A673 (cell line): ENCODE measurements at regions not wholly inside any gene's neighbourhood (a gene's known extent, or its start where the extent isn't known, plus 50 kb on each side); places are given as distances from the start of the nearest gene placed in this dataset.
"Not testable (repeated sequence)": the region's sequence is repeated elsewhere in the genome, so short reads cannot be mapped to it uniquely, and the experiment has no call there.

ENCODE experiments used
- BruUV-seq: library from RNA; stranded (reverse); fragments of 400-500 nt; replicated peaks from 2 replicates; lab custom pipeline; 2021; lab: Mats Ljungman, UMichigan
- CTCF ChIA-PET: fragments of 300-600 bp; sonication (Branson Sonifier 250); formaldehyde crosslinking; loops from one replicate; lab custom pipeline; 2022; ENCODE audit warnings: antibody characterized with exemption; lab: Charles Lee
- POLR2A ChIA-PET: fragments of 300-600 bp; sonication (Branson Sonifier 250); formaldehyde crosslinking; loops from one replicate; lab custom pipeline; 2022; ENCODE audit warnings: antibody characterized with exemption; ENCODE audit not compliant: low non-redundant PET; lab: Charles Lee
- DNase-seq: peaks from one replicate; pipeline ENCODE4 v3.0.0-alpha.2; 2015; ENCODE audit warnings: low spot score
- H3K27ac ChIP-seq: fragments of 200-600 bp; sonication (generic); 2 replicates; pipeline ENCODE4 v1.5.1; 2016; ENCODE audit warnings: mixed run types, low read depth, mild to moderate bottlenecking, mixed read lengths, antibody characterized with exemption, low read length; ENCODE audit not compliant: poor library complexity, severe bottlenecking
- H3K27me3 ChIP-seq: fragments of 200-600 bp; sonication (generic); replicated peaks from 2 replicates; pipeline ENCODE4 v1.6.1; 2017; ENCODE audit warnings: mixed run types, low read depth, mild to moderate bottlenecking, mixed read lengths, antibody characterized with exemption, low read length; ENCODE audit not compliant: insufficient read depth, poor library complexity
- H3K36me3 ChIP-seq: fragments of 200-600 bp; sonication (generic); 2 replicates; pipeline ENCODE4 v1.6.1; 2016; ENCODE audit warnings: mixed run types, mild to moderate bottlenecking, mixed read lengths, antibody characterized with exemption, low read length; ENCODE audit not compliant: insufficient read depth, poor library complexity, severe bottlenecking
- H3K4me1 ChIP-seq: fragments of 200-600 bp; sonication (generic); 2 replicates; pipeline ENCODE4 v1.6.1; 2017; ENCODE audit warnings: mixed run types, mild to moderate bottlenecking, mixed read lengths, antibody characterized with exemption, low read length; ENCODE audit not compliant: insufficient read depth, poor library complexity, severe bottlenecking
- H3K4me3 ChIP-seq: fragments of 200-600 bp; sonication (generic); 2 replicates; pipeline ENCODE4 v1.5.1; 2016; ENCODE audit warnings: low read depth, mixed run types, mild to moderate bottlenecking, mixed read lengths, low read length; ENCODE audit not compliant: poor library complexity, severe bottlenecking
- H3K9me3 ChIP-seq: fragments of 200-600 bp; sonication (generic); 2 replicates; pipeline ENCODE4 v1.6.1; 2016; ENCODE audit warnings: mixed run types, low read depth, mild to moderate bottlenecking, mixed read lengths, antibody characterized with exemption, low read length; ENCODE audit not compliant: poor library complexity, severe bottlenecking
- EZH2 ChIP-seq: fragments of 200-600 bp; sonication (generic); IDR thresholded peaks from 2 replicates; pipeline ENCODE4 v1.6.1; 2017; ENCODE audit warnings: borderline replicate concordance, low read depth, mild to moderate bottlenecking, mixed read lengths, antibody characterized with exemption, low read length; ENCODE audit not compliant: poor library complexity, severe bottlenecking
- intact Hi-C: fragments of 100-400 bp; cut with micrococcal nuclease; formaldehyde crosslinking; loops from one replicate; pipeline ENCODE4 v1.10.0; 2022; ENCODE audit not compliant: unreplicated experiment
- TF ChIP-seq, protein P1 (sequence below): fragments of 300-800, 200-600 bp; sonication (generic); conservative IDR thresholded peaks from 2 replicates; pipeline ENCODE4 v1.5.1; 2017; ENCODE audit warnings: low read depth, mild to moderate bottlenecking, antibody characterized with exemption, low read length, moderate library complexity, mixed read lengths

GRCh38 chr2:113365290-113365689, 72.2 kb upstream of the ZNG1B start:
- intact Hi-C loops, H3K27ac ChIP-seq: not testable (repeated sequence)

DNA sequence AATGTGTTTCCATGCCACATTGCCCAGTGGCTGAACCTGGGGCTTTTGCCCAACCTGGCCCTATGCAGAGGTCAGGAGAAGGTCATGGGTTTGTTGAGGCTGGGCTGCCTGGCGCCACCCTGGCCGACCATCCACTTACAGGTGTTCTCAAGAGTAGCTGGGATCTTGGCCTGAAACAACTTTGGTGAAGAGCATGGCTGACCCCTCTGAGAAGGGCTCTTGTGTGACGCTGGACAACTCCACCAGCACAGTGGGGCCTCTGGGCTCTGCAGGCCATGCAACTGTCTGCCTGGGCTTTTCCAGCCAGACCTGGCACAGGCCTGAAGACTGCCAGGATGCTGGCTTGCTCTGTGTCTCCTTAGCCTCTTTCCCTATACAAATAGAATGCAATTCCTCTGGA, 76.4 kb upstream of the ZNG1B start:
- no peaks in the 10 kb centered on the region for H3K27me3 ChIP-seq
- no TSS peak for BruUV-seq
- H3K4me3 ChIP-seq, result no peak overlapping the region
- no peak overlapping the region for H3K27ac ChIP-seq
- DNase-seq, result no peak
- H3K9me3 ChIP-seq, result no peaks in the 10 kb centered on the region
- ChIA-PET POLR2A (no interaction called here), CTCF (no interaction called here)
- H3K36me3 ChIP-seq, result no peaks in the 10 kb centered on the region
- intact Hi-C loops, result no loop called here
- H3K4me1 ChIP-seq, result no peaks in the 10 kb centered on the region
- no peak for TF ChIP-seq EZH2
- TF ChIP-seq, protein P1, sequence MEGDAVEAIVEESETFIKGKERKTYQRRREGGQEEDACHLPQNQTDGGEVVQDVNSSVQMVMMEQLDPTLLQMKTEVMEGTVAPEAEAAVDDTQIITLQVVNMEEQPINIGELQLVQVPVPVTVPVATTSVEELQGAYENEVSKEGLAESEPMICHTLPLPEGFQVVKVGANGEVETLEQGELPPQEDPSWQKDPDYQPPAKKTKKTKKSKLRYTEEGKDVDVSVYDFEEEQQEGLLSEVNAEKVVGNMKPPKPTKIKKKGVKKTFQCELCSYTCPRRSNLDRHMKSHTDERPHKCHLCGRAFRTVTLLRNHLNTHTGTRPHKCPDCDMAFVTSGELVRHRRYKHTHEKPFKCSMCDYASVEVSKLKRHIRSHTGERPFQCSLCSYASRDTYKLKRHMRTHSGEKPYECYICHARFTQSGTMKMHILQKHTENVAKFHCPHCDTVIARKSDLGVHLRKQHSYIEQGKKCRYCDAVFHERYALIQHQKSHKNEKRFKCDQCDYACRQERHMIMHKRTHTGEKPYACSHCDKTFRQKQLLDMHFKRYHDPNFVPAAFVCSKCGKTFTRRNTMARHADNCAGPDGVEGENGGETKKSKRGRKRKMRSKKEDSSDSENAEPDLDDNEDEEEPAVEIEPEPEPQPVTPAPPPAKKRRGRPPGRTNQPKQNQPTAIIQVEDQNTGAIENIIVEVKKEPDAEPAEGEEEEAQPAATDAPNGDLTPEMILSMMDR, result no peak

More at GRCh38 chr2:113365290-113365689, 72.2 kb upstream of the ZNG1B start:
- BruUV-seq, DNase-seq, H3K36me3 ChIP-seq, POLR2A ChIA-PET, CTCF ChIA-PET, H3K9me3 ChIP-seq, H3K27me3 ChIP-seq, H3K4me1 ChIP-seq, H3K4me3 ChIP-seq: not testable (repeated sequence)

- CTCF ChIA-PET, result no interaction called here
- DNase-seq, result no peak
- no TSS peak for BruUV-seq
- POLR2A ChIA-PET, result no interaction called here
- H3K4me3 ChIP-seq, result no peak overlapping the region
- no peaks in the 10 kb centered on the region for H3K27me3 ChIP-seq
- no peak overlapping the region for H3K27ac ChIP-seq
- no peaks in the 10 kb centered on the region for H3K9me3 ChIP-seq
- H3K4me1 ChIP-seq, result no peaks in the 10 kb centered on the region
- no peaks in the 10 kb centered on the region for H3K36me3 ChIP-seq
- intact Hi-C loops, result no loop called here
- TF ChIP-seq, protein P1, result no peak
- TF ChIP-seq EZH2, result no peak
These were observed 78.3 kb upstream of the PAX8 start for GRCh38 chr2:113357071-113357470.

GRCh38 chr2:113356284-113356683, 77.6 kb upstream of the PAX8 start:
- CTCF ChIA-PET, intact Hi-C loops, BruUV-seq: not testable (repeated sequence)

GRCh38 chr2:113355339-113356015, 76.8 kb upstream of the PAX8 start:
- POLR2A ChIA-PET, intact Hi-C loops, H3K4me3 ChIP-seq, CTCF ChIA-PET, H3K27me3 ChIP-seq, DNase-seq, H3K27ac ChIP-seq, BruUV-seq, H3K4me1 ChIP-seq, H3K9me3 ChIP-seq, H3K36me3 ChIP-seq: not testable (repeated sequence)

More at GRCh38 chr2:113356284-113356683, 77.6 kb upstream of the PAX8 start:
- H3K9me3 ChIP-seq, H3K36me3 ChIP-seq, DNase-seq, H3K4me1 ChIP-seq, H3K27ac ChIP-seq, POLR2A ChIA-PET, H3K4me3 ChIP-seq, H3K27me3 ChIP-seq: not testable (repeated sequence)
